ENCODE measurements at regions not wholly inside any gene's neighbourhood (a gene's known extent, or its start where the extent isn't known, plus 50 kb on each side); places are given as distances from the start of the nearest gene placed in this dataset.

DNA sequence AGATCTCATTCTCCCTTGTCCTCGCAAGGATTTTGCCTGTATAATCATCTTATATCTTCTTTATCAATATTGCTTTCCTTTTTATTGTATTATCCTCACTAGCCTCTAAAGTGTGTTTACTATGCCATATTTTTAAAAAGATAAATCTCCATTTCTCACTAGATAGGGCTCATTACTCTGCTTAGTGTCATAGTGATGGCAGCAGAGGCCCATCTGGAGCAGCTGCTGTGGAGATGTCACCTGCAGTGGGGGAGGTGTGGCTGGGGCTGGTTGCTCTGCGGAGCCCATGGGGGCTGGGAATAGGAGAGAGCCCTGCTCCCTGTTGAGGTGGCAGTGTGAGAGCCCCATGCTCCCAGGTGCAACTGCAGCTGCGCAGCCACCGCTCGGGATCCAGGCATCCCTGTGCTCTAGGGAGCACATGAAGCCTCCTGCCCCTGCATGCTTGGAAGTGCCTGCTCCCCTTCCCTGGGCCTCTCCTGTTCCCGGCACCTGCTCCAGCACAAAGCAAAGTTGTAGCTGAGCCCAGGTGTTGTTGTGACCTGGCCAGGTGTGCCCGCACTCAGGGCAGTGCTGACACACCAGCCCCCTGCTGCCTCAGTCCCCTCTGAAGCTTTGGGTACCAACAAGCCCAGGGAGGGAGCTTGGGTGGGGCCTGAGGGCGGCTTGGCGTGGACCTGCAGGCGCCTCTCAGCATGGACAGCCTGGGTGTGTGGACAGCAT lies 144.6 kb upstream of the MRPS30 start:
- TF ChIP-seq, protein P1, sequence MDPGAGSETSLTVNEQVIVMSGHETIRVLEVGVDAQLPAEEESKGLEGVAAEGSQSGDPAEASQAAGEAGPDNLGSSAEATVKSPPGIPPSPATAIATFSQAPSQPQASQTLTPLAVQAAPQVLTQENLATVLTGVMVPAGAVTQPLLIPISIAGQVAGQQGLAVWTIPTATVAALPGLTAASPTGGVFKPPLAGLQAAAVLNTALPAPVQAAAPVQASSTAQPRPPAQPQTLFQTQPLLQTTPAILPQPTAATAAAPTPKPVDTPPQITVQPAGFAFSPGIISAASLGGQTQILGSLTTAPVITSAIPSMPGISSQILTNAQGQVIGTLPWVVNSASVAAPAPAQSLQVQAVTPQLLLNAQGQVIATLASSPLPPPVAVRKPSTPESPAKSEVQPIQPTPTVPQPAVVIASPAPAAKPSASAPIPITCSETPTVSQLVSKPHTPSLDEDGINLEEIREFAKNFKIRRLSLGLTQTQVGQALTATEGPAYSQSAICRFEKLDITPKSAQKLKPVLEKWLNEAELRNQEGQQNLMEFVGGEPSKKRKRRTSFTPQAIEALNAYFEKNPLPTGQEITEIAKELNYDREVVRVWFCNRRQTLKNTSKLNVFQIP (CRISPR knock-in tag; IDR thresholded peaks at IDR 0.05; ENCODE audit: borderline replicate concordance, low read depth), result no peak
- no peak for TF ChIP-seq ZFP30 (CRISPR knock-in tag; IDR thresholded peaks at IDR 0.05)
- TF ChIP-seq, protein P2, sequence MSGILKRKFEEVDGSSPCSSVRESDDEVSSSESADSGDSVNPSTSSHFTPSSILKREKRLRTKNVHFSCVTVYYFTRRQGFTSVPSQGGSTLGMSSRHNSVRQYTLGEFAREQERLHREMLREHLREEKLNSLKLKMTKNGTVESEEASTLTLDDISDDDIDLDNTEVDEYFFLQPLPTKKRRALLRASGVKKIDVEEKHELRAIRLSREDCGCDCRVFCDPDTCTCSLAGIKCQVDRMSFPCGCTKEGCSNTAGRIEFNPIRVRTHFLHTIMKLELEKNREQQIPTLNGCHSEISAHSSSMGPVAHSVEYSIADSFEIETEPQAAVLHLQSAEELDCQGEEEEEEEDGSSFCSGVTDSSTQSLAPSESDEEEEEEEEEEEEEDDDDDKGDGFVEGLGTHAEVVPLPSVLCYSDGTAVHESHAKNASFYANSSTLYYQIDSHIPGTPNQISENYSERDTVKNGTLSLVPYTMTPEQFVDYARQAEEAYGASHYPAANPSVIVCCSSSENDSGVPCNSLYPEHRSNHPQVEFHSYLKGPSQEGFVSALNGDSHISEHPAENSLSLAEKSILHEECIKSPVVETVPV (CRISPR knock-in tag; IDR thresholded peaks at IDR 0.05), result no peak
- TF ChIP-seq, protein P3, sequence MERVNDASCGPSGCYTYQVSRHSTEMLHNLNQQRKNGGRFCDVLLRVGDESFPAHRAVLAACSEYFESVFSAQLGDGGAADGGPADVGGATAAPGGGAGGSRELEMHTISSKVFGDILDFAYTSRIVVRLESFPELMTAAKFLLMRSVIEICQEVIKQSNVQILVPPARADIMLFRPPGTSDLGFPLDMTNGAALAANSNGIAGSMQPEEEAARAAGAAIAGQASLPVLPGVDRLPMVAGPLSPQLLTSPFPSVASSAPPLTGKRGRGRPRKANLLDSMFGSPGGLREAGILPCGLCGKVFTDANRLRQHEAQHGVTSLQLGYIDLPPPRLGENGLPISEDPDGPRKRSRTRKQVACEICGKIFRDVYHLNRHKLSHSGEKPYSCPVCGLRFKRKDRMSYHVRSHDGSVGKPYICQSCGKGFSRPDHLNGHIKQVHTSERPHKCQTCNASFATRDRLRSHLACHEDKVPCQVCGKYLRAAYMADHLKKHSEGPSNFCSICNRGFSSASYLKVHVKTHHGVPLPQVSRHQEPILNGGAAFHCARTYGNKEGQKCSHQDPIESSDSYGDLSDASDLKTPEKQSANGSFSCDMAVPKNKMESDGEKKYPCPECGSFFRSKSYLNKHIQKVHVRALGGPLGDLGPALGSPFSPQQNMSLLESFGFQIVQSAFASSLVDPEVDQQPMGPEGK (CRISPR knock-in tag; IDR thresholded peaks at IDR 0.05; ENCODE audit: borderline replicate concordance), result no peak
- TF ChIP-seq ARNTL (CRISPR knock-in tag; IDR thresholded peaks at IDR 0.05; ENCODE audit: borderline replicate concordance, low read depth), result no peak
